ENCODE measurements at regions not wholly inside any gene's neighbourhood (a gene's known extent, or its start where the extent isn't known, plus 50 kb on each side); places are given as distances from the start of the nearest gene placed in this dataset.

- ATAC-seq (ENCODE audit: insufficient number of reproducible peaks, low FRiP score, low read depth), result no peak
- H3K9me3 ChIP-seq, result no peaks in the 10 kb centered on the region
- H3K4me1 ChIP-seq (ENCODE audit: control insufficient read depth in 1 of 2, low read depth in 2 of 2), result peaks cover 6 to 17% of the 10 kb centered on the region in 2 donors
- H3K4me3 ChIP-seq, result peak overlapping the region; percentile 85
- no peaks in the 10 kb centered on the region for H3K27me3 ChIP-seq (replicated peaks; ENCODE audit: insufficient read depth)
- H3K27ac ChIP-seq, result peak overlapping the region; percentile 26 to 58
- H3K36me3 ChIP-seq, result no peaks in the 10 kb centered on the region
- DNase-seq (ENCODE audit: low spot score), result no peak
- no peak for TF ChIP-seq CTCF (IDR thresholded peaks at IDR 0.05)
These were observed 69.3 kb upstream of the USP15 start for GRCh38 chr12:62190689-62191490.

- no peak for DNase-seq (ENCODE audit: low spot score)
- Histone ChIP-seq H3K27me3 (replicated peaks; ENCODE audit: insufficient read depth) (no peaks in the 10 kb centered on the region), H3K4me1 (ENCODE audit: control insufficient read depth in 1 of 2, low read depth in 2 of 2) (peaks cover 6 to 17% of the 10 kb centered on the region in 2 donors), H3K9me3 (no peaks in the 10 kb centered on the region), H3K4me3 (peak overlapping the region; percentile 85), H3K27ac (peak overlapping the region; percentile 29 to 58), H3K36me3 (no peaks in the 10 kb centered on the region)
- no peak for TF ChIP-seq CTCF (IDR thresholded peaks at IDR 0.05)
- no peak for ATAC-seq (ENCODE audit: insufficient number of reproducible peaks, low FRiP score, low read depth)
These were observed 68.6 kb upstream of the USP15 start for GRCh38 chr12:62191491-62192179.

DNA sequence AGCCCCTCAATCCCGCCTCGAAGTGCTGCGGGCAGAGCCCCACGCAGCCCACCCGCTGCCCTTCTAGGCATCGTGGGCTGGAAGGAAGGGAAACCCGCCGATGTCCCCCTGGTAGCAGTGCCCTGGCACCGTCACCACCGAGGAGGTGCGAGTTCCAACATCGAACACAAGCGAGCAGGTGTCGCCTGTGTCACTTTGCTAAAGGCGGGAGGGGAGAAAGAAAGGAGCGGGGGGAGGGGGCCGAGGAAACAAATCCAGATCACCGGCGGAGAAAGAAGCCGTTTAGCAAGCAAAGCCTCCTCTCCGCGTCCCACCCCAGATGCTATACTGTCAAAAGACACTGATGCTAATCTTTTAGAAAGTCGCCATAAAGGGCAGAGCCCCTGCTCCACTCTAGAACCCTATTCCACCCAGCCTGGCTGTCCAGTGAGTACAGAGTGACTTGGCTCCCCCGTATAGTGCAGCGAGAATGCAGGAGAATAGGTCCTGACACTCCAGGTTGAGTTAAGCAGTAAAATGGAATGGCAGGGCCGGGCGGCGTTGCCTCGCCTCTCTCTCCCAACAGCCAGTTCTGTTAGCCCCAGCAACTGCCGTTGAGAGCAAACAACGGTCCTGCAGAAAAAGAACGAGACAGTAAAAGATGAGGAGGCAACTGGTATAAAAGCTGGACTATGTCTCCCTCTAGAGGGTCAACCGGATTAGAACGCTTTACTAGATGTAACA is 67.9 kb upstream of the USP15 start:
- no peak for DNase-seq (ENCODE audit: low spot score)
- peak; percentile 61 for TF ChIP-seq CTCF (IDR thresholded peaks at IDR 0.05)
- Histone ChIP-seq H3K27me3 (replicated peaks; ENCODE audit: insufficient read depth) (no peaks in the 10 kb centered on the region), H3K36me3 (no peaks in the 10 kb centered on the region), H3K4me1 (ENCODE audit: control insufficient read depth in 1 of 2, low read depth in 2 of 2) (peaks cover 6 to 17% of the 10 kb centered on the region in 2 donors), H3K27ac (peak overlapping the region; percentile 29 to 54), H3K9me3 (no peaks in the 10 kb centered on the region), H3K4me3 (peak overlapping the region; percentile 85)
- ATAC-seq (ENCODE audit: insufficient number of reproducible peaks, low FRiP score, low read depth), result peak; percentile 94

- Histone ChIP-seq H3K4me3 (peak overlapping the region; percentile 85), H3K9me3 (no peaks in the 10 kb centered on the region), H3K27ac (no peak overlapping the region), H3K36me3 (no peaks in the 10 kb centered on the region), H3K27me3 (replicated peaks; ENCODE audit: insufficient read depth) (no peaks in the 10 kb centered on the region), H3K4me1 (ENCODE audit: control insufficient read depth in 1 of 2, low read depth in 2 of 2) (peaks cover 6 to 17% of the 10 kb centered on the region in 2 donors)
- TF ChIP-seq CTCF (IDR thresholded peaks at IDR 0.05), result no peak
- no peak for DNase-seq (ENCODE audit: low spot score)
- no peak for ATAC-seq (ENCODE audit: insufficient number of reproducible peaks, low FRiP score, low read depth)
These were observed 67.3 kb upstream of the USP15 start for GRCh38 chr12:62192903-62193250.

DNA sequence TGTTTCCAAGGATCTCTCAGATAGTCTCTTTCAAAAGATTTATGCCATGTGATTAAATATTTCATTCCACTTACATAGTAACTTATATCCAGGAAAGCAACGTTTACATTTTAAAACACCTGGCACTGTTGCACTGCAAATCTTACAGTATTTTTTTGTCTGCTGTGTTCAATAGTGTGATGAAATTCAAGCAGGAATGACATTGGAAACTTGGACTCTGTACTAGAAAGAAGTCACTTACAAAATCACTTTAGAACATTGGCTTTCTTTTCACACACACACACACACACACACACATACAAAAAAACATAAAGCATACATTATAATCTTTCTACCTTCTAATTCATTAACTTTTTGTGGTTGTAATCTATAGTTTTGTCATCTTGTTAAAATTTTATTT is 66.2 kb upstream of the USP15 start:
- TF ChIP-seq CTCF (IDR thresholded peaks at IDR 0.05), result no peak
- H3K4me3 ChIP-seq, result no peak overlapping the region

More for the DNA sequence above, 66.2 kb upstream of the USP15 start:
- H3K27ac ChIP-seq, result no peak overlapping the region
- no peaks in the 10 kb centered on the region for H3K36me3 ChIP-seq
- H3K4me1 ChIP-seq (ENCODE audit: control insufficient read depth in 1 of 2, low read depth in 2 of 2), result peaks cover 6 to 17% of the 10 kb centered on the region in 2 donors
- no peaks in the 10 kb centered on the region for H3K27me3 ChIP-seq (replicated peaks; ENCODE audit: insufficient read depth)
- DNase-seq (ENCODE audit: low spot score), result no peak
- no peaks in the 10 kb centered on the region for H3K9me3 ChIP-seq
- no peak for ATAC-seq (ENCODE audit: insufficient number of reproducible peaks, low FRiP score, low read depth)

Data from thoracic aorta (tissue), 2 donors.